GM12878 (cell line): ENCODE measurements at regions not wholly inside any gene's neighbourhood (a gene's known extent, or its start where the extent isn't known, plus 50 kb on each side); places are given as distances from the start of the nearest gene placed in this dataset.

Source experiments
- ATAC-seq: fragments of 200-7000 bp; cut with Tn5 transposase; 3 replicates; pipeline ENCODE4 v1.9.1; 2020; ENCODE audit warnings: mild to moderate bottlenecking, moderate library complexity
- BruUV-seq: library from RNA; stranded (reverse); fragments of 400-500 nt; replicated peaks from 2 replicates; lab custom pipeline; 2021; lab: Mats Ljungman, UMichigan
- CTCF ChIA-PET: fragments of 300-600 bp; sonication (Branson Sonifier 250); formaldehyde crosslinking; extraction: SDS; loops from one replicate; lab custom pipeline; 2021; ENCODE audit warnings: inconsistent platforms; lab: Yijun Ruan, JAX
- POLR2A ChIA-PET: fragments of 350-600 bp; formaldehyde crosslinking; extraction: SDS; loops from one replicate; lab custom pipeline; 2021; ENCODE audit warnings: inconsistent platforms; lab: Charles Lee
- RAD21 ChIA-PET: fragments of 300-600 bp; sonication (Branson Sonifier 250); formaldehyde crosslinking; loops from one replicate; lab custom pipeline; 2023; ENCODE audit warnings: antibody characterized with exemption; ENCODE audit not compliant: unreplicated experiment; lab: Charles Lee
- SMC1A ChIA-PET: fragments of 300-600 bp; sonication (Branson Sonifier 250); formaldehyde crosslinking; loops from one replicate; lab custom pipeline; 2023; ENCODE audit not compliant: unreplicated experiment, uncharacterized antibody; lab: Charles Lee
- DNase-seq: peaks from one replicate; pipeline ENCODE4 v3.0.0-alpha.2; 2011; ENCODE audit warnings: low read depth, low spot score
- FAIRE-seq: peaks from 3 replicates; lab custom pipeline; 2011; peaks lifted over from hg19 to GRCh38; lab: Jason Lieb, UNC
- H2AFZ ChIP-seq: 2 replicates; pipeline ENCODE4 v1.6.0; 2011; ENCODE audit warnings: low read depth, low read length, control low read depth; ENCODE audit not compliant: control insufficient read depth
- H3K27ac ChIP-seq: 2 replicates; pipeline ENCODE4 v1.5.1; 2011; ENCODE audit warnings: control low read depth; ENCODE audit not compliant: control insufficient read depth, insufficient read depth
- H3K27me3 ChIP-seq, 2 experiments: replicated peaks in 1 of 2; 2 replicates each; pipeline versions ENCODE4 v1.6.0 to v1.6.1; 2011; ENCODE audit warnings: low read length in 1 of 2; ENCODE audit not compliant: control insufficient read depth in 2 of 2, insufficient read depth in 2 of 2
- H3K36me3 ChIP-seq, 2 experiments: 2 replicates each; pipeline ENCODE4 v1.5.1; 2011; ENCODE audit warnings: low read length in 1 of 2; ENCODE audit not compliant: control insufficient read depth in 2 of 2, insufficient read depth in 2 of 2
- H3K4me1 ChIP-seq: 2 replicates; pipeline ENCODE4 v1.6.1; 2011; ENCODE audit warnings: mild to moderate bottlenecking, low read length, moderate library complexity, mixed read lengths; ENCODE audit not compliant: control insufficient read depth, insufficient read depth
- H3K4me2 ChIP-seq: 2 replicates; pipeline ENCODE4 v1.6.0; 2011; ENCODE audit warnings: control low read depth; ENCODE audit not compliant: control insufficient read depth, insufficient read depth
- H3K4me3 ChIP-seq: fragments of 200-600 bp; sonication (generic); 2 replicates; pipeline ENCODE4 v1.5.1; 2016
- H3K79me2 ChIP-seq: 2 replicates; pipeline ENCODE4 v1.6.0; 2011; ENCODE audit warnings: low read length; ENCODE audit not compliant: control insufficient read depth, insufficient read depth
- H3K9ac ChIP-seq: 2 replicates; pipeline ENCODE4 v1.8.0; 2011; ENCODE audit warnings: low read length, control low read depth, mixed read lengths; ENCODE audit not compliant: control insufficient read depth, insufficient read depth
- H3K9me3 ChIP-seq: replicated peaks from 3 replicates; pipeline ENCODE4 v1.5.1; 2011; ENCODE audit warnings: mild to moderate bottlenecking, low read length; ENCODE audit not compliant: control insufficient read depth, insufficient read depth
- H4K20me1 ChIP-seq: 2 replicates; pipeline ENCODE4 v1.6.0; 2011; ENCODE audit not compliant: control insufficient read depth, insufficient read depth
- CBX3 ChIP-seq: fragments of 200-600 bp; sonication (generic); IDR thresholded peaks from 2 replicates; pipeline ENCODE4 v1.6.1; 2016; ENCODE audit warnings: low read depth, borderline replicate concordance
- CREM ChIP-seq: IDR thresholded peaks from 2 replicates; pipeline ENCODE4 v1.6.1; 2014; ENCODE audit warnings: antibody characterized with exemption, low read depth
- HDAC6 ChIP-seq: fragments of 200-600 bp; sonication (generic); IDR thresholded peaks from one replicate; pipeline ENCODE4 v1.8.0; 2017; ENCODE audit warnings: antibody characterized with exemption; ENCODE audit not compliant: unreplicated experiment
- JUNB ChIP-seq: IDR thresholded peaks from 2 replicates; pipeline ENCODE4 v1.6.1; 2016; ENCODE audit warnings: antibody characterized with exemption, mild to moderate bottlenecking
- KAT2A ChIP-seq: conservative IDR thresholded peaks from 2 replicates; pipeline ENCODE4 v1.6.1; 2011; ENCODE audit warnings: low read depth, low read length; ENCODE audit not compliant: control insufficient read depth
- RUNX3 ChIP-seq: IDR thresholded peaks from 2 replicates; pipeline ENCODE4 v1.6.1; 2012; ENCODE audit warnings: low read length, inconsistent platforms
- SIN3A ChIP-seq: IDR thresholded peaks from 2 replicates; pipeline ENCODE4 v1.6.1; 2012; ENCODE audit warnings: low read depth, low read length, improper control_type of control experiment
- WRNIP1 ChIP-seq: IDR thresholded peaks from 2 replicates; pipeline ENCODE4 v1.6.1; 2011; ENCODE audit warnings: low read depth, low read length, improper control_type of control experiment, borderline replicate concordance
- YY1 ChIP-seq: IDR thresholded peaks from 2 replicates; pipeline ENCODE4 v1.6.1; 2011; ENCODE audit warnings: low read depth, mild to moderate bottlenecking, low read length
- ZNF24 ChIP-seq: fragments of 450-650 bp; IDR thresholded peaks from 2 replicates; pipeline ENCODE4 v1.6.1; 2017; ENCODE audit warnings: antibody characterized with exemption, mild to moderate bottlenecking
- WGBS: methylation state at CpG from one replicate; pipeline ENCODE4 v1.1.6; 2016; ENCODE audit warnings: low lambda C conversion rate; ENCODE audit not compliant: insufficient replicate concordance, insufficient coverage; ENCODE audit errors: missing lambda C conversion rate; 5-methylcytosine and 5-hydroxymethylcytosine counted together
- in situ Hi-C: fragments of 300-500 bp; cut with MboI; formaldehyde crosslinking; loops from 9 replicates; pipeline ENCODE4 v1.14.3; 2018; ENCODE audit warnings: mixed read lengths
- intact Hi-C: fragments of 100-400 bp; cut with micrococcal nuclease; formaldehyde crosslinking; loops from one replicate; pipeline ENCODE4 v1.14.2; 2022; ENCODE audit not compliant: unreplicated experiment

DNA sequence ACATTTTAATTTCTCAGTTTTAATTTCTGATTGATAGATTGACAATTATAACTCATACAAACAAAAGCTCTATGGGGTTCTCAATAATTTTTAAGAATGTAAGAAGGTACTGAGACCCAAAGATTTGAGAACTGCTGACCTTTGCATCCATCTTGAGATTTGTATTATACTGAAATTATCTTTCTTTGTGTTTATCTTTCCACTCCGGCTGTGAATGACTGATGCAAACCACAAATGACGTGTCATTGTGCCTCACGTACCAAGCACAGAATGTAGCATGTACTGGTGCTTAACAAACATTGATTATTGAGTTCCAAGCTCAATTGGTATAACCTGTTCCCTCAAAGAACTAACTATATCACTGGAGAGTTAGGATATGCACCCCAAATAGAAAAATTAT is 152.1 kb upstream of the SMLR1 start:
- H3K4me1 ChIP-seq: no peaks in the 10 kb centered on the region; the same call in 1 of the 2 replicates
- no peak overlapping the region for H3K27ac ChIP-seq
- CTCF ChIA-PET: interaction anchor here (0.8 to 1.9 kb wide), 5 partner anchors 19 to 354 kb away, joined by 3 to 7 read pairs (median 6); no protein-coding TSS in a partner anchor
- BruUV-seq: no TSS peak
- H3K4me3 ChIP-seq: no peak overlapping the region
- no peaks in the 10 kb centered on the region for H3K79me2 ChIP-seq
- ATAC-seq (no peak), FAIRE-seq (peak; percentile 56), DNase-seq (no peak)
- in situ Hi-C loops (no loop called here), intact Hi-C loops (no loop called here)
- no peak overlapping the region for H3K9ac ChIP-seq
- H3K36me3 ChIP-seq: no peaks in the 10 kb centered on the region
- POLR2A ChIA-PET: interaction anchor here (0.5 kb wide), 2 partner anchors 229 to 231 kb away, joined by 3 to 7 read pairs; no protein-coding TSS in a partner anchor
- H4K20me1 ChIP-seq: no peaks in the 10 kb centered on the region
- H3K9me3 ChIP-seq: no peaks in the 10 kb centered on the region; the same call in 2 of the 3 replicates
- SMC1A ChIA-PET: interaction anchor here (0.9 to 3.1 kb wide), 13 partner anchors 13 to 350 kb away, joined by 3 to 12 read pairs (median 5); no protein-coding TSS in a partner anchor
- H3K4me2 ChIP-seq: no peak overlapping the region
- 18% methylated on average over 3 of the region's 3 CpGs for WGBS
- TF ChIP-seq ZNF24 (0 out of 2 replicates have a peak, but pooled peaks have one; percentile 23), KAT2A (no peak), CBX3 (no peak), HDAC6 (no peak), YY1 (no peak), CREM (0 out of 2 replicates have a peak, but pooled peaks have one; percentile 20), JUNB (peak; percentile 8; the same call in 1 of the 2 replicates), WRNIP1 (no peak), RUNX3 (peak; percentile 64; the same call in 1 of the 2 replicates), SIN3A (no peak)
- H2AFZ ChIP-seq: no peak overlapping the region
- RAD21 ChIA-PET: interaction anchor here (1.4 to 1.9 kb wide), 4 partner anchors 23 to 358 kb away, joined by 4 to 10 read pairs (median 5); no protein-coding TSS in a partner anchor
- H3K27me3 ChIP-seq: no peaks in the 10 kb centered on the region
